Stimulated activated CD4-positive, alpha-beta T cell treated with anti-CD3 and anti-CD28 coated beads, Interleukin-4, amount 100 ng/mL, for 4 hours (primary cell): ENCODE measurements at regions not wholly inside any gene's neighbourhood (a gene's known extent, or its start where the extent isn't known, plus 50 kb on each side); places are given as distances from the start of the nearest gene placed in this dataset.
"Not testable (repeated sequence)": the region's sequence is repeated elsewhere in the genome, so short reads cannot be mapped to it uniquely, and the experiment has no call there.

ENCODE experiments used
- DNase-seq, 2 experiments: peaks; one replicate each; pipeline ENCODE4 v3.0.0-alpha.2; 2020

DNA sequence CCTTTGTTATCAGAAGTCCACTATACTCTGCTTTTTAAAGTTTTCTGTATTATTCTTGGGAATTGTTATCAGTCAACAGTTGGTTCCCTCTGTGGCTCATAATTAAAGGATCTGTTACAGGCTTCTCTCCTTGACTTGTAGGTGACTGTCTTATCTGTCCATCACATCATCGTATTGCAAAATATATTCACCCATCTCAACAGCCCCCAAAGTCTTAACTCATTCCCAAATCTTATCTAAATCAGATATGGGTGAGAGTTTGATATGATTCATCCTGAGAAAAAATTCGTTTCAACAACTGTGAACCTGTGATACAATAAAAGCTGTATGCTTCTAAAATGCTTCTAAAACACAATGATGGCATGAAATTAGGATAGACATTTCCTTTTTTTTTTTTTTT, 1245.6 kb upstream of the RAG2 start:
- DNase-seq = no peak

DNA sequence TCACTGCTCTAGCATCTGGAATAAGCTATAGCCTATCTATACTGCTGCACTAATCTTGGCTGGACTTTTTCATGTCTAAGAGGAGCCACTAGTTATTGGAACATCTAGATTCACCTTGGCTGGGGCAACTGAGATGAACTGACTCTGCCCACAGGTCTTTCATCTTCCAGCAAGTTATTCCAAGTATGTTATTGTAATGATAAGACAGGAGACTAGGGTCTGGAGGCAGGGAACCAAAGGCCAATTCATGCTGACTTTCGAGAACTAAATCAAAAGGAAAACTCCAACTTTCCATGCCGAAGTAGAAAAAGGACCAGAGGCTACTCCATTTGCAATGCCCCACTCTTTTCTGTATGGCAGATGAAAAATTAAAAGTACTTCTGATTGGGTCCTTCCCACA, 1243.0 kb upstream of the RAG2 start:
- no peak for DNase-seq

DNA sequence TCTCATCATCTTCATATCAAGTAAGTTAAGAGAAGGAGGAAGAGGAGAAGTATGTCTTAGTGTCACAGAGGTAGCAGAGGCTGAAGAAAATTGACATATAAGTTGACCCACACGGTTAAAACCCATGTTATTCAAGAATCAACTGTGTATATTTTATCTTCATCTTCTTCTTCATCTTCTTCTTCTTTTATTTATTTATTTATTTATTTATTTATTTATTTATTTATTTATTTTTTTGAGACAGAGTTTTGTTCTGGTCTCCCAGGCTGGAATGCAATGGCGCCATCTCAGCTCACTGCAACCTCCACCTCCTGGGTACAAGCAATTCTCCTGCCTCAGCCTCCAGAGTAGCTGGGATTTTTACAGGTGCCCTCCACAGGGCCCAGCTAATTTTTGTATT, 1242.3 kb upstream of the RAG2 start:
- not testable (repeated sequence) for DNase-seq

DNA sequence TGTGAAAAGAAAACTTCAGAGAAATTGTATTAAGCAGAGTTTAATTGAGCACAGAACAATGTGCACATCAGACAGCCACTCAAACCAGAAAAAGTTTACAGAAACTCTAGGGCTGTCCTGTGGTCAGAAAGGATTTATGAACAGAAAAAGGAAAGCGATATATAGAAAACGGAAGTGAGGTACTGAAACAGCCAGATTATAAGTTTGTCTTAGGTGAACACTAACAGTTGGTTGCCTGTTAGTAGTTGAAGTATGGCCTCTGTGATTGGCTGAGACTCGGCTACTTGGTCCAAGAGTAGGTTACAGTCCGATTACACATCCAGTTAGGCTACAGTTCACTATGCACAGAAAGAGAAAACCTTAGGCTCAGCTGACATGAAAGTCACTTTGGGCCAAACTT, 1232.5 kb upstream of the RAG2 start:
- DNase-seq = no peak

DNA sequence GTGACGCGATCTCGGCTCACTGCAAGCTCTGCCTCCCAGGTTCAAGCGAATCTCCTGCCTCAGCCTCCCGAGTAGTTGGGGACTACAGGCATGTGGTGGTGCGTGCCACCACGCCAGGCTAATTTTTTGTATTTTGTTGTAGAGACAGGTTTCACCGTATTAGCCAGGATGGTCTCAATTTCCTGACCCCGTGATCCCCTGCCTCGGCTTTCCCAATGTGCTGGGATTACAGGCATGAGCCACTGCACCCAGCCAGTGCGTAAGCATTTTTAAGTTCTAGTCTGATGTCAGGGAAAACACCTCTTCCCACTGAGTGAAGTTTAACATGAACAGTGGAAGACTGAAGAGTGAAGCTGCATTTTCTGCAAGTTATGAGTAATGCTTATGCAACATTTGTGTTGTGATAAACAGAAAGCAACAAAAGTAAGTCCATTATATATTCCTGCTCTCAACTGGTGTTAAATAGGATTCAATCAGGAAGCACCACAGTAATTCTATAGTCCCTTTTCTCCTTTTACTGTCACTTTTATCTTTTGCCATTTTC, 1219.8 kb upstream of the RAG2 start:
- DNase-seq = no peak

DNA sequence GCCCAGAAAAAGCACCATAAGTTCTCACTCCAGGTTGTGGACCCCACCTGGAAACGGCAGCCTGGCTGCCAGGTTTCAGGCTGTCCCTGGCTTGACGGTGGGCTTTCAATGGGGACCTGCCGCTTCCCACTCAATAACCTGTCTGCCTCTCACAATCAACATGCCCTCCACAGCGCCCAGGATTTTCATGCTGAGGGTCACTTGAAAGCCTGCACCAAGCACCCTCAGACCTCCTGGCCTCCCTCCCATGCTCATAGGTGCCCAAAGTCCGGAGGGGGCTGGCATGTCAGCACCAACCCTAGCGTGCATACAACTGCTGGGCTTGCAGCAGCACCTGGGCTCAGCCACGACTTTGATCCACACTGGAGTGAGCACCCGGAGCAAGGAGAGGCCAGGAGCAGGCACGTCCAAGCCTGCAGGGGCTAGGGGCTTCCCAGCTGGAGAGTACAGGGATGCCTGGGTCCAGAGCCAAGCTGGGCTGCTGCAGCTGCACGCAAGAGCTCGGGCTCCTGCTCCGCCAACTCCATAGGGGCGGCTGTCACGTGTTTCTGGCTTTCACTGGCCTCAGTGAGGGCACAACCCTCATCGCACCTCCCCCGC, 1214.3 kb upstream of the RAG2 start:
- no peak for DNase-seq

DNA sequence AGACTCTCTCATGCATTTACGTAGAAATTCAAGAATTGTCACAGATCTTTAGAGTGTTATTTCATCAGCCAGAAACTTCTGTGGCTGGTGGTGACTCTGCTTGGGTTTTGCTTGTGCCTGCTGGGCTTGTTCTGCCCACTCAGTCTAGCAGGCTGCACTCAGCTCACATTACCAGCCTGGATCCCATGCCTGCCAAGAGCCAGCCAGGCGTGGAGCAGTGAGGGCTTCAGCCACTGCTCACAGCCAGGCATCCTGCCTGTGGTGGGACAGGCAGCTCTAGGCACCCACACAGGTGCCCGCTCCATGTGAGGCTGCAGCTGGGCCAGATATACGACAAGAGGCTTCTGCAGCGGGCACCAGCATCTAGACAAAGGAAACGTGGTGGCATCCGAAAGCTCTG, 1213.3 kb upstream of the RAG2 start:
- DNase-seq = no peak

DNA sequence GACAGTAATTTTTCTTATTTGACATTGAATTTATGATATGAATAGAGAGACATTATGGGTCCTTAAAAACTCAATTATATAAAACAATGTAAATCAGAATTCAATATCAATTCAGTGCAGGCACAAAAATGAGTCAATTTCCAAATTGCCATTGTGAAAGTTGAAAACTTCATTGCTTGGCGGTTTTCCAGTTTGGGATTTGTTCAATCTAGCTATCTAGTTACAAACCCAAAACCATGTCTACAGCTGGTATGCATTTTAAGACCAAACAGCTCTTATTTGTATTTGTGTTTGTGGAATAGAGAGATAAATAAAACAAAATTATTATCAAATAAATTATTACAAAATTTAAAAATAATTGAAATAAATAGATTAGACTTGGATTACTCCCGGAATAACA, 1206.6 kb upstream of the RAG2 start:
- no peak for DNase-seq

DNA sequence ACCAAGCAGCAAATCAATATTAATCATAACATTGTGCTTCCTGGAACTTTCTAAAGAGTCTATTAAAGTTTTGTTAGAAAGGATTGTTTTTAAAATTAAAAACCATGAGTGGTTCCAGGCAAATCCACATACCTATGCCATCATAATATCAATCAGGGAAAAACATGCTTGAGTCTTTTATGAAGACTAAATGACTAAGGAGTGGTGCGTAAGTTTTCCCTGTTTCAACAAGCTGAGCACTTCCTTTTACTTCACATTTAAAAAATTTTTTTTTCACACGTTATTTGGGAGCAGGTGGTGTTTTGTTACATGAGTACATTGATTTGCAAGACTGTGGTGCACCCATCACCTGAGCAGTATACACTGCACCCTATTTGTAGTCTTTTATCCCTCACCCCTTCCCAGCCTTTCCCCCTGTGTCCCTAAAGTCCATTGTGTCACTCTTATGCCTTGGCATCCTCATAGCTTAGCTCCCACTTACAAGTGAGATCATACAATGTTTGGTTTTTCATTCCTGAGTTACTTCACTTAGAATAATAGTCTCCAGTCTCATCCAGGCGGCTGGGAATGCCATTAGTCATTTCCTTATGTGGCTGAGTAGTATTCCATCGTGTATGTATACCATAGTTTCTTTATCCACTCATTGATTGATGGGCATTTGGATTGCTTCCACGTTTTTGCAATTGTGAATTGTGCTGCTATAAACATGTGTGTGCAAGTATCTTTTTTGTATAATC, 1190.3 kb upstream of the RAG2 start:
- DNase-seq = no peak

DNA sequence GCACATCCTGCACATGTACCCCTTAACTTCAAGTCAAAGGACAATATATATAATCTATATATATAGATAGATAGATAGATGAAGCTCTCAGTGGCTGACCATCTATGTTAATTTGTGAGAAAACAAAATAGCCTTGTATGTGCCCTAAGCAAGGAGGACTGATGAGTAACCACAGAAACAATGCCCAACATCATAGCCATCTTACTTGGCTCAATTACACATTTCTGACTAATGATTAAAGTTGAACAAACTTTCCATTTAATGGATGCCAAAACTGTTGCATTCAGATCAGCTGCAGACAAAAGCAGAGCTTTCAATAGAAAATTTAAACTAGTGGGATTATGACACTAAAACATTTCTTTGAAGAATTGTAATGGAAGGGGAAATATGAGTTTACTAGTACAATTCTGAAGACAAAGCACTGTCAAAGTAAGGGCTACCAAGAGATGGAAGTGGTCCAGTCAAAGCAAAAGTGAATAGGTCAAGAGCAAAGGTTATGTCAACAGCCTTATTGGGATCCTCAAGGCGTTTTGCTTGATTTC, 1188.2 kb upstream of the RAG2 start:
- no peak for DNase-seq

DNA sequence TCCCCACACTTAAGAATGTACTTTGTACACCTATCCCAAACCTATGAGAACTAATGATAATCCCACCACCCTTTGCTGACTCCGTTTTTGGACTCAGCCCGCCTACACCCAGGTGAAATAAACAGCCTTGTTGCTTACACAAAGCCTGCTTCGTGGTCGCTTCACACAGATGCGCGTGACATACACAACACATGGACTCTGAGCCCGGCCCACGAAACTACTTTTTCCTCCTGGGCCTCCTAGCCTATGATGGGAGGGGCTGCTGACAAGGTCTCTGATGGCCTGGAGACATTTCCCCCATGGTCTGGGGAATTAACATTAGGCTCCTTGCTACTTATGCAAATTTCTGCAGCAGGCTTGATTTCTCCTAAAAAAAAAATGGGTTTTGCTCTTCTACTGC, 1176.4 kb upstream of the RAG2 start:
- no peak for DNase-seq

DNA sequence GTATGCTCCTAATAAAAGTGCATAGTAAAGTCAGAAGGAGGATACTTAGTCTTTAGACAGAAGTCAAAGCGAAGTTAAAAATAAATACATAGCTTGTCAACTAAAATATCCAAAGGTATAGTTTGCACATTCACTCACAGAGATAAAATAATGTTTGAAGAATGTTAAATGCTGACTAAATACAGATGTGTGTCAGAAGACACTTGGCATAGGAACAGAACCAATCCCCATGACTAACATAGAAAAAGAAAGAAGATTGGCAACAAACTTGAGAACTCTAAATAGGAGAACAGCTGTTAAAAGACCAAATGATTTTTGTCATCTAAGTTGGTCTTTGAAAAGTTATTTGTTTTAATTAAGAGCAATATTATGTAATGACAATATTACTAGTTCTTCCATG, 1172.1 kb upstream of the RAG2 start:
- no peak for DNase-seq

DNA sequence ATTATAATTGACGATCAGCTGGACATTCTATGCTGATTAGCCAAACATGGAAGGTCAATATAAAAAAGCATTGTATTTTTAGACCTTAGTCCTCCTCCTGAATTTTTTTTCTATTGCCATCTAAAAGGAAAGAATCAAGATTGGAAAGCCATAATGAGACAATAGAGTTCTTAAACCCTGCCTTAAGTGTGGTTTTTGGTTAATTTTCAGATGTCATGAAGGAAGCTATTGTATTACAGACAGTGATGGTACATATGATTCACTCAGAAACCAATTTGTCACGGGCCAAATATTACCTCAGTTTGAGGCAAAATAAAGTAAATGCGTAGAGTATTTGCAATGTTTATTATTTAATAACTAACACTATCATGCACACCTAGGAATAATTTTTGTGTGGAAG, 1164.0 kb upstream of the RAG2 start:
- DNase-seq = no peak

DNA sequence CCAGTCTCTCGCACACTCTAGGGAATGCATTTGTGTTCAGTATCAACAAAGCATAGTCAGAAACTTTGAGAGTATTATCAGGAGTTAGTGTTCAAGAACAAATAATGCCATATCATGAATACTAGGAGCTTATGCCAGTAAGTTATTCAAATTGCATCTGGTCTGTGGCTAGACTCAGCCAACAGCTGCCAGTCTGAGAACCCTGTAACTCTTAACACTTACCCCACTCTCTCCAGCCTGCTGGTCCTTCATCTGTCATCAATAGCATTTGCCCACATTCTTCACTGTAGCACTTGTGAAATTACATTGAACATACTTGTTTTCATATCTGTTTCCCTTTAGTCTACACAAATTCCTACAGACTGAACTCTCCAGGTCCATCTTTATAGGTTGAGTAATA, 1157.5 kb upstream of the RAG2 start:
- no peak for DNase-seq

DNA sequence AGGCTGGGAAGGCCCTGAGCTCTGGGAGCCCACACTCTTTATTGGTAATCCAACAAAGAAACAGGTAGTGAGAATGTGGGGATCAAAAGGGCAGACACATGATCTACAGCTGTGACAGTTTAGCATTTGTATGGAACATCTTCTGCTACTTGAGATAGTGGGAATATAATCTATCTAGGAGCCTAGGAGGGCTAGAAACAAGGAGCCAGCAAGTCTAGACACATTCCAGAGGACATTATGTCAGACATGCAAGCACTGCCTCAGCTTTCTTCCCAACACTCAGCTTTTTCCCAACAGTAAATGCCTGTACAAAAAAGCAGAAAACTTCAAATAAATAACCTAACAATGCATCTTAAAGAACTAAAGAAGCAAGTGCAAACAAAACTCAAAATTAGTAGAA, 1150.6 kb upstream of the RAG2 start:
- no peak for DNase-seq

DNA sequence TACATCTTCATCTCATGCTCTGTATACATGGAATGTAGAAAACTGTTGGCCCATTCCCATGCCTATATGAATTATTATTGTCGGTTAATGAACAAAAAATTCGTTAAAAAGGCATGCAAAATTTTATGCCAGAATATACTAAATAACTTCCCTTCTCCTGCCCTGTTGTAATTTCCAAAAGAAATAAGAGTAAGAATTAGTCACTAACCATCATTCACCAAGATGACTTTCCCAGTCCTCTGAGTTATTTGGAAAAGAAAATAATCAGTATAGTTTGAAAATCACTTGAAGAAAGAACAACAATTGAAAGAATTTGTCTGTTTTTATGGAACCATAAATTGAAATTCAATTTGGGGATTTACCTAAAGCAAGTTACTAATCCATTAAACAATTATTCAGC, 1149.1 kb upstream of the RAG2 start:
- DNase-seq = no peak

DNA sequence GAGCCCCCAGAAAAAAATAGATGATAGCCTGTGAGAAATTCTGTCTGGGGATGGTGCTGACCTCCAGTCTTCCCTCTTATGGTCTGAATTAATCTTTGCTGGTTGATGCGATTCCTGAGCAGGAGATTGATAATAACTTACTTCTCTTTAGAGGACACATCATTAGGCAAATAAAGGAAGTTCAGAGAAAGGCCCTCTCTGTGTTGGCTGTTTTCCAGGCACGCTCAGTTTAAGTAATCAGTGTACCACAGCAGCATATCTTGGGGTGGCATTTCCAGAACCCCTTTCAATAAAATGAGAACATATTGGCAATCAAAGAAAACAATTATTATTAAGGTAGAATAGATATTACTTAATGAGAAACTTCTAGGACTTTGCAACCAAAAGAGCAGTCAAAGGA, 1129.3 kb upstream of the RAG2 start:
- DNase-seq = no peak

DNA sequence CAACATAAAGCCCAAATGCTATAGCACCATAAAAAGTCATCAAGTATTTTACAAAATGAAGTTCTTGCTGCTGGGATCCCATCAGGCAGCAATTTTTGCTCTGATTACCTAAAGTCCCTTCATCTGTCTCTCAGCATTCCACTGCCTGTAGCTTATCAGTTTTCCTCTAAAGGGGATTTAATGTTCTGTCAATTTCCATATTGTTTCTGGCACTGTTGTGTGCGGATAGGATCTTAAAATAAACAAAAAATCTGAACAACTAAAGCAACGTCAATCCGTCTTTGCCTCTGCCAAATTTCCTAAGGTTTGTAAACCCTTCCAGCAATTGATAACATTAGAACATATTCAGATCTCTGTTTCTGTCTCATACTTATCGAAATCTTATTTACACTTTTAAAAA, 1126.3 kb upstream of the RAG2 start:
- no peak for DNase-seq

DNA sequence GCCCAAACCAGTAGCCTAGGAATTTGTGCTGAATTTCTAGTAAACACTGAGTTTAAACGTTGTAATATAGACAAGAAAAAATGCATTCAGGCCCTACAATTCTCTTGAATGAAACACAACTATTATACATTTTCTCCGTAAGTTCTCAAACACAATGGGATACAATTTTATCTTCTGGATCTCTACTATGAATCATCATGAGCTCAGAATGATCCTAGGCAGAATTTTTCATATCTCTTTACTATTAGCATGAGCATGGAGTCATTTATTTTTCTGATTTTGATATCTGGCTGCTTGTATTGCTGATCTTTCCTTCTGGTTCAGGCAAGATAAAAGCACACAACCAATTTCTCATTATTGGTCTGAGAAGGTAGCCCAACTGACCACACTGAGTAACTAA, 1123.4 kb upstream of the RAG2 start:
- no peak for DNase-seq

DNA sequence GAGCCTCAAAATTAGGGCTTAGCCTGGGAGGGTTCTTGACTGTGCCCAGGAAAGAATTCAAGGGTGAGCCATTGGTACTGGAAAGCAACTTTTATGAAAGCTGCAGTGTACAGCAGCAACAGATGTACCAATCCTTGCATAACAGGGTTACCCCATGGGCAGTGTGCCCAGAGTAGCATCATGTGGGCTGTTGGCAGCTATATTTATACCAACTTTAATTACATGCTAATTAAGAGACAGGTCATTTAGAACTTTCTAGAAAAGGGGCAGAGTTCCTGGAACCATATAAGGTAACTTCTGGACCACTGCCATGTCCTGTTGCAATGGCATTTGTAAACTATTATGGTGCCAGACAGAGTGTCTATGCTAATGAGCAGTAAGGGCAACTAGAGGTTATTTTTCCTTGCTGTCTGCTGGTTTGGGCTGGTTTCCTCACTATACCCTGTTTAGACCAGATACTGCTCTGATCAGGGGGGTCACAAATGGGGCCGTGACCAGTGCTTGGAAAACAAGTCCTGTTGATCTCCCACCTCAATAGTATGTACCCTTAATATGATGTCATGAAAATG, 1120.5 kb upstream of the RAG2 start:
- no peak for DNase-seq

DNA sequence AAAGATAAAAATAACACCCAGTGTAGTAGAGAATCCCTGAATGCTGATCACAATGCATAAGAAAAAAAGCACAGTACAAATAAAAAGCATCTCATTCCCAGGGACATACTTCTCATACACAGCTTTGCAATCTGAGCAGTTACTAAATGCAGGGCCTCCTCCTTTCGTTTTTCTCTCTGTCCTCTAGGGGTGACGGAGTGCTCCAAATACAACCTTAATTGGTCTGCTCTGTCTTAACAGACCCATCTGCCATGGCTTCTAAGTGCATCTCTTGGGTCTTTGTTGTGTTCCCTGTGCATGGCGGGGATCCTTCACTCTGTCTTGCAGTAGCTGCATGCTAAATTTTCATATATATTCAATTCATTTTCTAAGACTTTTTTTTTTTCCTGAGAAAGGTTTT, 1114.2 kb upstream of the RAG2 start:
- DNase-seq = no peak

DNA sequence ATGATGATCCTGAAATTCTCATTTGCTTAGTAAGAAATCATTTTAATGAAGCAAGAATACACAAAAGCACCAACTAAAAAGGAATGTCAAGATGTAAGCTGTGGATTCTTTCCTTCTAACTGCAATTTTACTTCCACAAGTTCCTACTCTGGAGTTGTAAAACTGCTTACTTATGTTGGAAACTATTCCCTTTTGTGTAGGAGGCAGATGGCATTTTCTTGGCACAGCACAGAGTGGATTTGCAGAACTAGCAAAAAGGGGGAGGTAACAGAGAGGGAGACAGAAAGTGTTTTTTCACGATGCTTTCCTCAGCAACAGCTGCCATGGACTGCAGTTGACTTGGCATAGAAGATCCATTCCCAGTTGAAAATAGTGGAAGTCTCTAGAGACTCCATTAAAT, 1112.0 kb upstream of the RAG2 start:
- no peak for DNase-seq

DNA sequence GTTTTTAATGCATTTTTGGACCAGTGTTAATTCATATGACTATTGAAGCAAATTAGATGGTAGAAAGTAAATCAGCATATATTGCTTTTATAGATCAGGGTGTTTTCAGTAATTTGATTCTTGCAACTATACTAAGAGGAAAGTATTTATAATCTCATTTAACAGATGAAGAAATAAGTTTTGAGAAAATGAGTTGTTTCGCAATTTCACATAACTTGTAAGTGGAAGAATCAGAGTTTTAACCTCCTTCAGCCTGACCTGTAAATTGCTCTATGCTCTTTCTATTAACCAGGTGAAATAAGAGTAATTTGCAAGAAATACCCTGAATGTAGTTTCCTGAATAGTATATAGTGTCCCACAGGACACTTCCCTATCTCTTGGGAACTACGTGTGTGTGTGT, 1106.8 kb upstream of the RAG2 start:
- DNase-seq = no peak

DNA sequence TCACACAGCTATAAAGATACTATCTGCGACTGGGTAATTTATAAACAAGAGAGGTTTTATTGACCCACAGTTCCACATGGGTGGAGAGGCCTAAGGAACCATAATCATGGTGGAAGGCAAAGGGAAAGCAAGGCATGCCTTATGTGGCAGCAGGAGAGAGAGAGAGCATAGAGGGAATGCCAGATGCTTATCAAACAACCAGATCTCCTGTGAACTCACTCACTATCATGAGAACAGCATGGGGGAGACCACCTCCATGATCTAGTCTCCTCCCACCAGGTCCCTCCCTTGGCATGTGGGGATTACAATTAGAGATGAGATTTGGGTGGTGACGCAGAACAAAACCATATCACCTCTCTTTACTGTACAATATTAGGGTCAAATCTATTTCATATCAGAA, 1101.6 kb upstream of the RAG2 start:
- no peak for DNase-seq
